Fibroblast of lung (primary cell): ENCODE measurements at regions not wholly inside any gene's neighbourhood (a gene's known extent, or its start where the extent isn't known, plus 50 kb on each side); places are given as distances from the start of the nearest gene placed in this dataset.

Experiments used
- EZH2 ChIP-seq: IDR thresholded peaks from 2 replicates; pipeline ENCODE4 v1.5.1; 2012; ENCODE audit warnings: low read length, control low read depth, mild to moderate bottlenecking; ENCODE audit errors: missing control alignments
- TF ChIP-seq, protein P1 (sequence below), 2 donors: IDR thresholded peaks in 1 of 2; conservative IDR thresholded peaks in 1 of 2; 1 replicate in 1 of 2; 2 replicates in 1 of 2; pipeline ENCODE4 v1.5.1; 2011 to 2012; ENCODE audit warnings: low read length in 2 of 2, control low read depth in 1 of 2, inconsistent platforms in 1 of 2, low read depth in 1 of 2, mild to moderate bottlenecking in 1 of 2

DNA sequence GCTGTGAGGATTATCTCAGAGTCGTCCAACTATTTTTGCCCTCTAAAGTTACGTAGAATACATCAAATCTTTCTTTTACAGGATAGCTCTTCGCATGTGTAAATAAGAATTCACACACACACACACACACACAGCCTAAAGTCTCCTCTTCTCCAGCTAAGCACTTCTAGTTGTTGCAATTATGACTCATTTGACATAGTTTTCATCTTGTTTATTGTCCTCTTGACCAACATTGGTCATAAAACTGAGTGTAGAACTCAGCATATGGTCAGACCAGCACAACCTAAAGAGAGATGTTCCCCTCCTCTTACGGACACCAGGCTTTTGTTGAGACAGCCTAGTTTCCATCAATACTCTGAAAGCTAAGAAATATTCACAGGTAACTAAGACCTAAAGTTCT is 234.2 kb downstream of the BLID start:
- TF ChIP-seq, protein P1, sequence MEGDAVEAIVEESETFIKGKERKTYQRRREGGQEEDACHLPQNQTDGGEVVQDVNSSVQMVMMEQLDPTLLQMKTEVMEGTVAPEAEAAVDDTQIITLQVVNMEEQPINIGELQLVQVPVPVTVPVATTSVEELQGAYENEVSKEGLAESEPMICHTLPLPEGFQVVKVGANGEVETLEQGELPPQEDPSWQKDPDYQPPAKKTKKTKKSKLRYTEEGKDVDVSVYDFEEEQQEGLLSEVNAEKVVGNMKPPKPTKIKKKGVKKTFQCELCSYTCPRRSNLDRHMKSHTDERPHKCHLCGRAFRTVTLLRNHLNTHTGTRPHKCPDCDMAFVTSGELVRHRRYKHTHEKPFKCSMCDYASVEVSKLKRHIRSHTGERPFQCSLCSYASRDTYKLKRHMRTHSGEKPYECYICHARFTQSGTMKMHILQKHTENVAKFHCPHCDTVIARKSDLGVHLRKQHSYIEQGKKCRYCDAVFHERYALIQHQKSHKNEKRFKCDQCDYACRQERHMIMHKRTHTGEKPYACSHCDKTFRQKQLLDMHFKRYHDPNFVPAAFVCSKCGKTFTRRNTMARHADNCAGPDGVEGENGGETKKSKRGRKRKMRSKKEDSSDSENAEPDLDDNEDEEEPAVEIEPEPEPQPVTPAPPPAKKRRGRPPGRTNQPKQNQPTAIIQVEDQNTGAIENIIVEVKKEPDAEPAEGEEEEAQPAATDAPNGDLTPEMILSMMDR (conservative IDR thresholded peaks at IDR 0.05 in 1 of 2, IDR thresholded peaks at IDR 0.05 in 1 of 2; ENCODE audit: low read depth in 1 of 2, low read length in 2 of 2) = no peak
- TF ChIP-seq EZH2 = no peak
